Stimulated activated CD4-positive, alpha-beta T cell treated with anti-CD3 and anti-CD28 coated beads, Interleukin-2, amount 100 ng/mL, for 48 hours (primary cell): ENCODE measurements at regions not wholly inside any gene's neighbourhood (a gene's known extent, or its start where the extent isn't known, plus 50 kb on each side); places are given as distances from the start of the nearest gene placed in this dataset.
"Not testable (repeated sequence)": the region's sequence is repeated elsewhere in the genome, so short reads cannot be mapped to it uniquely, and the experiment has no call there.

Experiments
- DNase-seq, 2 donors: peaks; one replicate each; pipeline ENCODE4 v3.0.0-alpha.2; 2020

- DNase-seq: no peak
Measured at GRCh38 chr2:238600506-238601432, 174.0 kb downstream of the ASB1 start.

DNA sequence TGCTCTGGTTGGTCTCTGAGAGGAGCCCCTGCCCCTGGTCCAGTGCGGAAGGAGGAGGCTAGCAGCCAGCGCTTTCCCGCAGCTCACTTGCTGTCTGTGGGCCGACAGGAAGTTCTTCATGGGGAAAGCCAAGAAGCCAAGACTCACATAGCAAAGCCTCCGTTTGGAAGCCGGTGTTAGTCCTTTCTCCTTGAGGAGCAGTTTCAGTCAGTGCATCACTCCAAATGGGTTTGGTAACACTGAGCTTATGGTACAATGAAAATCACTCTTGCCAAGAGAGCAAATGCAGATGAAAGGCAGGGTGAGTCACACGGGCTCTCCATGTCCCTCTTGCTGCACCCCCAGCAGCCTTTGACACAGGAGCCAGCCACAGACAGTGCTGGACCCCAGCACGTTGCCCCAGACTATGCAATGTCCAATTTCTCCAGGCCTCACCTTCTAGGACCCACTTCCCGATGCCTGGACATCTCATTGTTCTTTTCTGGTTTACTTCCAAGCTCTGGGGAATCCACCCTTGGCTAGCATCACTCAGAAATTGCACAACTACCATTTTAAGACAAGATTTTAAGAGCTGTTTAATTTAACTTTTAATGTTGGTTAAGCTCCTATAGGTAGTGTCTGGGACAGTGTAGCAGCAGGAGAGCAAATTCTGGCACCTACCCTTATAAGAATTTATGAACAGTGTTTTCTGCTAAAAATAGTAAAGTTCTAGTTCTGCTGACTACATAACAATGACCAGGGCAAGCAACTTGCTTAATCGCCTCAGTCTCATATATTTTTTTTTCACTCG, 174.9 kb downstream of the ASB1 start:
- no peak for DNase-seq

GRCh38 chr2:238602223-238602960, 175.7 kb downstream of the ASB1 start:
- no peak for DNase-seq

DNA sequence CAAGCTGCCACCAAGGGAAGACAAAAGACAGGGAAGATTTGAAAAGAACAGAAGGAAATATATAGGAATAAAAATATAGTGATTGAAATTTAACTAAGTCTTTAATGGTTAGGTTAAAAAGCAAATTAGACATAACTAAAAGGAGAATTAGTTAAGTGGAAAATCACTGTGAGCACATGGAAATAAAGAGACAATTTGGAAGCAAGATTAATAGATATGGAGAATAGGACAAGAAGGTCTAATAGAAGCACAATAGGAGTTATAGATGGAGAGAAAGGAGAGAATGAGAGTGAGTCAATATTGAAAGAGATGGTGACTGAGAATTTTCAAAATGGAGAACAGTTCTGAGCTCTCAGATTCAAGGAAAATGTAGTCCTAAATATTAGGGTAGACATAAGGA, 176.9 kb downstream of the ASB1 start:
- DNase-seq: no peak

DNA sequence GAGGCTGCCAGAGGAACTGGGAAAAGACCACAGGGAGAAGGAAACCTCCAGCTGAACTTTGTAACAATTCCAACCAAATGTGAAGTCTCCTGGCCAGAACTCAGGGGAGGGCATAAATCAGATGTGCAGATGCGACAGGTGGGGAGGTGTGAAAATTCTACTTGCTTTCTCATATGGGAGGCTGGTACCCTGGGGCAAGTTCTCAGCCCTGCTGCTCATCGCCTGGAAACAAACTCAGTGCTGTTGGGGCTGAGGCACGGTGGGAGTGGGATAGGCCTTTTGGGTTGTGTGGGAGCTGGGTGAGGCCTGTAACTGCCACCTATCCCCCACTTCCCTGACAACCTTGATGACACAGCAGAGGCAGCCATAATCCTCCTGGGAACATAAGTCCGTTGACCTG, 179.6 kb downstream of the ASB1 start:
- no peak for DNase-seq

DNA sequence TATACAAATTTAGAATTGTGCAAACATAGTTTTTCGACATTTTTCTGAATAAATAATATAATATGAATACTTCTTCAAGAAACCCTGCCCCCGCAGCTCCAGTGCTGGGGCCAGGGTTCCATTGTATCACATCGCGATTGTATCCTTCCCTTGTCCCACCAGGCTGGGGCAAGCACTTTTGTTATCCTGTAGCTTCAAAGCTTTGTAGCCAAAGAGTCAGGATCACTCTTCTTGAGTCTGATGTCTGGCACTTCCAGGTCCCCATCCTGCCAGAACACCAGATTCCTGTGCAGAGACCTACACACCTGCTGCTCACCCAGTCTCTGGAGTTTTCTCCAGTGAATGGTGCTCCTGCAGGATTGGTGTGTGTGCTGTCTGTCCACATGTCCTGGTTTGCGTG, 186.9 kb downstream of the ASB1 start:
- no peak for DNase-seq

DNA sequence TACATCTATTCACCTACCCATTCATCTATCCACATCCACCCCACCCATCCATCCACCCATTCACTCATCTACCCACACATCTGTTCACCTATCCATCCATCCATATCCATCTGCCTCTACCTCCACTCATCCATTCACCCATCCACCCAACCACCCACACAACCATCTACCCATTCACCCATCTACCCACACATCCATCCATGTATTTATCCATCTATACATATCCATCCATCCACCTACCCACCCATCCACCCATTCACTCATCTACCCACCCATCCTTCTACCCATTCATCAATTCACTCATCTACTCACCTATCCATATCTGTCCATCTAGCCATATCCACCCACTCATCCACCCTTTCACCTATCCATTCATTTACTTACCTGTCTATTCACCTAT, 187.6 kb downstream of the ASB1 start:
- no peak for DNase-seq

DNA sequence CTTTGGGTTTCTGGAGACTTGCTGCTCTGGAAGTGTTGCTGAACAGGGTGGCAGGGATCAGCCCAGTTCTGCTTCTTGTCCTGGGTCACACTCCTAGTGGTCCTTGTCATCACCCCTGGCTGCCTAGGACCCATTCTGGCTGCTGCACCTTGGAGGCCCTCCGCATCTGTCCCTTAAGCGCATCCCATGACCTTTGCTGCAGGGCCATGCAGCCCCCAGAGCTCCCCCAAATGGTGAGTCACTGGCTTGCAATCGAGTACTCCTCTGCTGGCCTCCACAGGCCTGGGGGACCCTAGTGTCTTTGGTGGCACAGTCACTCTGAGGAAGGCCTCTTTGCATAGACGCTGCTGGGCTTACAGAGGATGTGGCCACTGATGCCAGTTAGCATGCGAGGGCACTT, 188.5 kb downstream of the ASB1 start:
- DNase-seq: no peak

DNA sequence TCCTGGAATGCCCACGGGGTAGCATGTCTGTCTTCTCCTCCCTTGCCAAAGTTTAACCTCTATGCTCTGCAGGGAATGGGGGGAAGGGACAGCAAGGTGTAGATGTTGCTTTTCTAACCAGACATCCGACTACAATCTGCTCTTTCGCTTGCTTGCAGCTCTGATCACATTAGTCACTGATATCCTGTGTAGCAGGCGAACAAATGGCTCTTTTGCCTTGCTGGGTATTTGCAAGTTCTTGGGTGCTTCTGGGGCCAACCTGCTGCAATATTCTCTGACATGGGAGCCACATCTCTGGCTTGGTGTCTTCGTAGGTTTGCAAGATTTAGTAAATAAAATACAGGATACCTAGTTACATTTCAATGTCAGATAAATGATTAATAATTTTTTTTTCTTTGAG, 190.0 kb downstream of the ASB1 start:
- no peak for DNase-seq

DNA sequence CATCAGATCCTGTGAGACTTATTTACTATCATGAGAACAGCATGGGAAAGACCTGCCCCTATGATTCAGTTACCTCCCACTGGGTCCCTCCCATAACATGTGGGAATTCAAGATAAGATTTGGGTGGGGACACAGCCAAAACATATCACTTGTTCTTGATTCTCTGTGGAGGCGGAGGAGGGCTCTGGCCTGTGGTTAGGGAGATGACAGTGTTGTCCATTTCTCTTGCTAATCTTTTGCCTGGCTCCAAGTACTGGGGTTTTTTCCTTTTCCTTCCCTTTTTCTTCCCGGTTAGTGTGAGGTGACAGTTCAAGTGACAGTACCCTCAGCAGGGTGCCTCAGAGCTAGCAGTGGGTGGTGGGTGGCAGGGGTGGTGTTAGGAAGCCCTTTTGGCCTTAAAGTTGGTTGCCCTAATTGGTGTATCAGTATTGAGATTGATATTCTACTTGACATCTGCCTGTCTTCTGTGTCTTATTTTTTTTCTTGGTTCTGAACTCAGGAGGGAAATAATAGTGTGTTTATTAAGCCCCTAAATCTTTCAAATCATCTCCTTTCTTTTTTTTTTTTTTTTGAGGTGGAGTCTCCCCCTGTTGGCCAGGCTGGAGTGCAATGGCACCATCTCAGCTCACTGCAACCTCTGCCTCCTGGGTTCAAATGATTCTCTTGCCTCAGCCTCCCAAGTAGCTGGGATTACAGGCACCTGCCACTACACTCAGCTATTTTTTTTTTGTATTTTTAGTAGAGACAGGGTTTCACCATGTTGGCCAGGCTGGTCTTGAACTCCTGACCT, 192.0 kb downstream of the ASB1 start:
- DNase-seq: not testable (repeated sequence)

GRCh38 chr2:238627899-238628298, 201.2 kb downstream of the ASB1 start:
- no peak for DNase-seq

GRCh38 chr2:238629064-238629463, 202.3 kb downstream of the ASB1 start:
- no peak for DNase-seq

DNA sequence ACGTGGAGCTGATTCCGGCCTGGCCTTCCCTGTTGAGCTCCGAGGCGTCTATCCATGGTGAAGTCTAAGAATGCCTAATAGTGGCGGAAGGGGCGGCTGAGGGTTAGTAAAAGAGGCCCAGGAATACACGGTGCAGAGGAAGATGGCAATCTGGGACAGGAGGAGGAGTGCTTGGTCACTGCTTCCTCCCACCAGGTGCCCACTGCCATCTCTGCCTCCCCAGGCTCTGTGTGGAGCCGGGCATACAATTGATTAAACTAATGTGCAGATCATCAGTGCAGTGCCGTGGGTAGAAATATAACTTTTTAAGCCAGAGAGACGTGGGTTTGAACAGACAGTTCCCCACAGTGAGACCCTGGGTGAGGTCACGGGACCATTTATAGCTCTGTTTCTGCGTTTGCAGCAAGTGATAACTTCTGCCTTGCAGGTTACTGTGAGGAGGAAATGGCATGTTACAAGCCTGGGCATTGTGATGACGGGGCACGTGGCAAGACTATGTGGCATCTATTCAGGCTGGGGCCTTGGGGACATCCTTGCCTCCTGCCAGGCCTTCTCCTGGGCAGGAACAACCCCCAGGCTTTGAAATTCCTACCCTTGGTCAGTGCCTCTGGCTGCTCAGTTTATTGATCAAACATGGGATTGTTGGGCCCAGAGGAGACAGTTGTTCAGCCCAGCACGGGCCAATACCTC, 204.9 kb downstream of the ASB1 start:
- no peak for DNase-seq

- DNase-seq: no peak
Measured at GRCh38 chr2:238632181-238633060, 205.7 kb downstream of the ASB1 start.

- DNase-seq: no peak
Measured at GRCh38 chr2:238633426-238634328, 206.9 kb downstream of the ASB1 start.

DNA sequence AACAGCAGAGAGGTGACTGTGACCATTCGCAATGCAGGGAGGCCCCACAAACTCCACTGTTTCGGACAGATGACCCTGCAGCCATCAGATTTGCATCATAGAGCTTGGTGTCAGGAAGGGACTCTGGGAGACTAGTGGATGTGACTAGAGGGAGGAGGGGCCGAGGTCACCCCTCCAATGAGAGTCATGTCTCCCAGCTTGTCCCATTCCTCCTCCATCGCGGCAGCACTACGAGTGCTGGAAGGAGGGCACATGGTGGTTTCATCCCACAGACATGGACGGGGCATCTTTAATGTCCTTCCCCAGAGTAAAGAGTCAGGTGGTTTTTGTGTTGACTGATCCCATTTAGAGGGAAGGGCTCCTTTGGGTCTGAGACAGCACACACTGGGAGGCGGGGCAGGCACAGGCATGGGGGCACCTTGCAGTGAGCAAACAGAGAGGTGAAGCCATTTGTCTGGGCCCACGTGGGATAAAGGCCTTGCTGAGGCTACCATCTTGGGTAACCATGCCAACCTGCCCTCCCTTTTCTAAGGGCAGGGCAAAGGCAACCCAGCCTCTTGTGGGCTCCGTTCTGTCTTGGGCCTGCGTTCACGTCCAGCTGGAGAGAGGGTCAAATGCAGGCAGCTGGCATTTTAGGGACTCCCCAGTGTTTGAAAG, 208.1 kb downstream of the ASB1 start:
- DNase-seq: no peak

GRCh38 chr2:238635647-238636051, 208.9 kb downstream of the ASB1 start:
- DNase-seq: no peak

- DNase-seq: no peak
Measured at GRCh38 chr2:238636269-238637073, 209.7 kb downstream of the ASB1 start.
